HCT116 (cell line): ENCODE measurements at regions not wholly inside any gene's neighbourhood (a gene's known extent, or its start where the extent isn't known, plus 50 kb on each side); places are given as distances from the start of the nearest gene placed in this dataset.

Experiments used
- ATAC-seq: fragments of 200-7000 bp; cut with Tn5 transposase; 2 replicates; pipeline ENCODE4 v1.9.1; 2020; ENCODE audit warnings: mild to moderate bottlenecking, moderate library complexity
- BruUV-seq: library from RNA; stranded (reverse); fragments of 400-500 nt; replicated peaks from 2 replicates; lab custom pipeline; 2021; lab: Mats Ljungman, UMichigan
- CTCF ChIA-PET: fragments of 300-600 bp; sonication (Branson Sonifier 250); formaldehyde crosslinking; loops from one replicate; lab custom pipeline; 2021; ENCODE audit warnings: antibody characterized with exemption; lab: Charles Lee
- POLR2A ChIA-PET: fragments of 300-600, 350-600 bp; sonication (Branson Sonifier 250); formaldehyde crosslinking; loops from one replicate; lab custom pipeline; 2021; ENCODE audit warnings: antibody characterized with exemption; lab: Charles Lee
- RAD21 ChIA-PET, 2 experiments: fragments of 300-600 bp; sonication (Branson Sonifier 250); formaldehyde crosslinking; loops; one replicate each; lab custom pipeline; 2023; ENCODE audit warnings: low total read pairs in 2 of 2; ENCODE audit not compliant: uncharacterized antibody in 2 of 2, unreplicated experiment in 2 of 2, low non-redundant PET in 1 of 2; lab: Charles Lee
- DNase-seq: peaks from one replicate; pipeline ENCODE4 v3.0.0-alpha.2; 2010; ENCODE audit warnings: low read depth, low spot score
- H2AFZ ChIP-seq: fragments of 200-600 bp; shearing (Covaris generic), sonication (generic); 2 replicates; pipeline ENCODE4 v1.6.1; 2017; ENCODE audit warnings: low read depth, mixed run types, mixed read lengths, antibody characterized with exemption, low read length; ENCODE audit not compliant: poor library complexity, severe bottlenecking
- H3K27ac ChIP-seq: 2 replicates; pipeline ENCODE4 v1.5.1; 2012; ENCODE audit warnings: low read depth, low read length
- H3K27me3 ChIP-seq: fragments of 200-600 bp; sonication (generic); 2 replicates; pipeline ENCODE4 v1.6.1; 2016; ENCODE audit warnings: mixed run types, low read length, mixed read lengths; ENCODE audit not compliant: insufficient read depth
- H3K36me3 ChIP-seq, 2 experiments: fragments of 200-500 bp in 1 of 2; fragments of 200-600 bp in 1 of 2; sonication (Bioruptor generic) in 1 of 2; sonication (generic) in 1 of 2; 2 replicates each; pipeline versions ENCODE4 v1.5.1 to v1.6.1; 2014 to 2016; ENCODE audit warnings: low read length in 2 of 2, inconsistent platforms in 1 of 2, mixed read lengths in 1 of 2, mixed run types in 1 of 2; ENCODE audit not compliant: insufficient read depth in 2 of 2, control insufficient read depth in 1 of 2
- H3K4me1 ChIP-seq, 2 experiments: fragments of 200-600 bp in 1 of 2; sonication (generic) in 1 of 2; 2 replicates each; pipeline versions ENCODE4 v1.5.1 to v1.6.1; 2012 to 2017; ENCODE audit warnings: low read length in 2 of 2, inconsistent platforms in 1 of 2, mild to moderate bottlenecking in 1 of 2, mixed read lengths in 1 of 2, mixed run types in 1 of 2, moderate library complexity in 1 of 2; ENCODE audit not compliant: insufficient read depth in 2 of 2, control insufficient read depth in 1 of 2
- H3K4me2 ChIP-seq: fragments of 200-600 bp; sonication (generic); 2 replicates; pipeline ENCODE4 v1.6.1; 2017; ENCODE audit warnings: mixed run types, low read length, mixed read lengths
- H3K4me3 ChIP-seq, 2 experiments: fragments of 200-600 bp in 1 of 2; sonication (generic) in 1 of 2; replicated peaks in 1 of 2; 2 replicates each; pipeline ENCODE4 v1.5.1; 2011 to 2016; ENCODE audit warnings: low read length in 2 of 2, control low read depth in 1 of 2, low read depth in 1 of 2, mild to moderate bottlenecking in 1 of 2, mixed read lengths in 1 of 2, mixed run types in 1 of 2
- H3K79me2 ChIP-seq: fragments of 200-600 bp; sonication (generic); 2 replicates; pipeline ENCODE4 v1.6.1; 2017; ENCODE audit warnings: mild to moderate bottlenecking, mixed run types, low read length, moderate library complexity, mixed read lengths; ENCODE audit not compliant: insufficient read depth
- H3K9ac ChIP-seq: fragments of 200-600 bp; sonication (generic); 2 replicates; pipeline ENCODE4 v1.6.1; 2016; ENCODE audit warnings: low read length, mixed read lengths
- H3K9me2 ChIP-seq: fragments of 200-600 bp; sonication (generic), shearing (Covaris generic); 2 replicates; pipeline ENCODE4 v1.6.1; 2017; ENCODE audit warnings: mixed run types, mild to moderate bottlenecking, moderate library complexity; ENCODE audit not compliant: insufficient read depth
- H3K9me3 ChIP-seq, 2 experiments: fragments of 200-500 bp in 1 of 2; fragments of 200-600 bp in 1 of 2; sonication (Bioruptor generic) in 1 of 2; sonication (generic) in 1 of 2; 2 replicates each; pipeline ENCODE4 v1.6.1; 2014 to 2017; ENCODE audit warnings: low read length in 2 of 2, mixed read lengths in 2 of 2, inconsistent platforms in 1 of 2, low read depth in 1 of 2, mild to moderate bottlenecking in 1 of 2, mixed run types in 1 of 2, moderate library complexity in 1 of 2; ENCODE audit not compliant: control insufficient read depth in 1 of 2, insufficient read depth in 1 of 2
- H4K20me1 ChIP-seq: fragments of 200-600 bp; sonication (generic), shearing (Covaris generic); 2 replicates; pipeline ENCODE4 v1.6.1; 2017; ENCODE audit warnings: mixed run types, mild to moderate bottlenecking, moderate library complexity; ENCODE audit not compliant: insufficient read depth
- CBX3 ChIP-seq: IDR thresholded peaks from 2 replicates; pipeline ENCODE4 v1.6.1; 2012; ENCODE audit warnings: low read depth
- CEBPB ChIP-seq: IDR thresholded peaks from 2 replicates; pipeline ENCODE4 v1.6.1; 2012; ENCODE audit warnings: low read depth
- EGR1 ChIP-seq: IDR thresholded peaks from 2 replicates; pipeline ENCODE4 v1.6.1; 2012; ENCODE audit warnings: low read depth
- ELF1 ChIP-seq: IDR thresholded peaks from 2 replicates; pipeline ENCODE4 v1.6.1; 2012; ENCODE audit warnings: low read depth, borderline replicate concordance
- EZH2phosphoT487 ChIP-seq: fragments of 200-600 bp; IDR thresholded peaks from 2 replicates; pipeline ENCODE4 v1.6.1; 2018; ENCODE audit warnings: antibody characterized with exemption, borderline replicate concordance
- FOSL1 ChIP-seq: IDR thresholded peaks from 2 replicates; pipeline ENCODE4 v1.6.1; 2012; ENCODE audit warnings: low read depth
- RAD21 ChIP-seq: IDR thresholded peaks from 2 replicates; pipeline ENCODE4 v1.6.1; 2012; ENCODE audit warnings: low read depth, mild to moderate bottlenecking
- SIN3A ChIP-seq: IDR thresholded peaks from 2 replicates; pipeline ENCODE4 v1.6.1; 2012; ENCODE audit warnings: low read depth
- SP1 ChIP-seq: IDR thresholded peaks from 2 replicates; pipeline ENCODE4 v1.6.1; 2012; ENCODE audit warnings: low read depth
- SRF ChIP-seq: IDR thresholded peaks from 2 replicates; pipeline ENCODE4 v1.6.1; 2012; ENCODE audit warnings: low read depth
- TCF7L2 ChIP-seq: IDR thresholded peaks from 2 replicates; pipeline ENCODE4 v1.7.0; 2011; ENCODE audit warnings: borderline replicate concordance, inconsistent platforms; ENCODE audit not compliant: insufficient read depth, insufficient read length; ENCODE audit errors: extremely low read depth
- ZFX ChIP-seq: fragments of 450-650 bp; IDR thresholded peaks from 2 replicates; pipeline ENCODE4 v1.6.1; 2017
- ZNF274 ChIP-seq: fragments of 200-500 bp; sonication (Bioruptor generic); IDR thresholded peaks from 2 replicates; pipeline ENCODE4 v1.6.1; 2014; ENCODE audit warnings: mild to moderate bottlenecking, low read depth, low read length, inconsistent platforms
- intact Hi-C: fragments of 100-400 bp; cut with micrococcal nuclease; formaldehyde crosslinking; loops from 2 replicates; pipeline ENCODE4 v1.10.0; 2022
- TF ChIP-seq, protein P1 (sequence below): IDR thresholded peaks from 2 replicates; pipeline ENCODE4 v1.6.1; 2011; ENCODE audit warnings: mild to moderate bottlenecking, low read length, moderate library complexity; ENCODE audit not compliant: insufficient replicate concordance; ENCODE audit errors: extremely low read depth
- TF ChIP-seq, protein P2 (sequence below), 3 experiments: fragments of 200-600 bp in 1 of 3; sonication (generic) in 1 of 3; IDR thresholded peaks in 2 of 3; conservative IDR thresholded peaks in 1 of 3; 2 replicates each; pipeline ENCODE4 v1.5.1; 2012 to 2017; ENCODE audit warnings: low read depth in 2 of 3, low read length in 2 of 3, antibody characterized with exemption in 1 of 3, borderline replicate concordance in 1 of 3, control low read depth in 1 of 3, mild to moderate bottlenecking in 1 of 3, mixed read lengths in 1 of 3, mixed run types in 1 of 3, moderate library complexity in 1 of 3; ENCODE audit not compliant: insufficient read depth in 1 of 3
- TF ChIP-seq, protein P3 (sequence below): IDR thresholded peaks from 2 replicates; pipeline ENCODE4 v1.6.1; 2012
- TF ChIP-seq, protein P4 (sequence below): IDR thresholded peaks from 2 replicates; pipeline ENCODE4 v1.6.1; 2012; ENCODE audit warnings: low read depth
- TF ChIP-seq, protein P5 (sequence below): IDR thresholded peaks from 2 replicates; pipeline ENCODE4 v1.6.1; 2012

DNA sequence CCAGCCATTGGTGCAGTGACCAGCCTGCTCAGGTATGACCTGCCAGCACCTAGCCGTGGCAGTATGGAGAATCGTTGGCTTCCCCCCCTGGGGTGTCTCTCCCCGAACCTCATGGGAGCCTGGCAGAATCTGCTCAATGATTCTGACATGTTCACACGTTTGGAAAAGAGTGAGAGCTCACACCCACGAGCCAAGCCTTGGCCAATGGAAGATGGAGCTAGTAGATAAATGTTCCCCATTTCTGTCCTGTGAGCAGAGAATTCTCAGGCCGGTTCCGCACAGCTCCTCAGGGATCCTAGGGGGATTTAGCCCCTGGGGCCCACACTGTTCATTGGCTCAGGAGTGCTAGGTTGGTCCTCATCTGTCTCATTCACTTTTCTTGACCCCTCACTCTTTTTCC is 128.4 kb downstream of the RCN1 start:
- no peaks in the 10 kb centered on the region for H3K9me2 ChIP-seq
- H3K4me3 ChIP-seq, result no peak overlapping the region
- CTCF ChIA-PET, result interaction anchor here (1.2 kb wide), 1 partner anchor 13 kb away, joined by 7 read pairs; no protein-coding TSS in a partner anchor
- ATAC-seq (no peak), DNase-seq (no peak)
- intact Hi-C loops, result no loop called here
- H3K27me3 ChIP-seq, result peaks cover 8% of the 10 kb centered on the region; the same call in 1 of the 2 replicates
- TF ChIP-seq EZH2phosphoT487, result no peak
- no peak for TF ChIP-seq ELF1
- no peak for TF ChIP-seq EGR1
- no peak for TF ChIP-seq CEBPB
- TF ChIP-seq, protein P1, sequence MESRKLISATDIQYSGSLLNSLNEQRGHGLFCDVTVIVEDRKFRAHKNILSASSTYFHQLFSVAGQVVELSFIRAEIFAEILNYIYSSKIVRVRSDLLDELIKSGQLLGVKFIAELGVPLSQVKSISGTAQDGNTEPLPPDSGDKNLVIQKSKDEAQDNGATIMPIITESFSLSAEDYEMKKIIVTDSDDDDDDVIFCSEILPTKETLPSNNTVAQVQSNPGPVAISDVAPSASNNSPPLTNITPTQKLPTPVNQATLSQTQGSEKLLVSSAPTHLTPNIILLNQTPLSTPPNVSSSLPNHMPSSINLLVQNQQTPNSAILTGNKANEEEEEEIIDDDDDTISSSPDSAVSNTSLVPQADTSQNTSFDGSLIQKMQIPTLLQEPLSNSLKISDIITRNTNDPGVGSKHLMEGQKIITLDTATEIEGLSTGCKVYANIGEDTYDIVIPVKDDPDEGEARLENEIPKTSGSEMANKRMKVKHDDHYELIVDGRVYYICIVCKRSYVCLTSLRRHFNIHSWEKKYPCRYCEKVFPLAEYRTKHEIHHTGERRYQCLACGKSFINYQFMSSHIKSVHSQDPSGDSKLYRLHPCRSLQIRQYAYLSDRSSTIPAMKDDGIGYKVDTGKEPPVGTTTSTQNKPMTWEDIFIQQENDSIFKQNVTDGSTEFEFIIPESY, result no peak
- no peak for TF ChIP-seq RAD21
- TF ChIP-seq, protein P2, sequence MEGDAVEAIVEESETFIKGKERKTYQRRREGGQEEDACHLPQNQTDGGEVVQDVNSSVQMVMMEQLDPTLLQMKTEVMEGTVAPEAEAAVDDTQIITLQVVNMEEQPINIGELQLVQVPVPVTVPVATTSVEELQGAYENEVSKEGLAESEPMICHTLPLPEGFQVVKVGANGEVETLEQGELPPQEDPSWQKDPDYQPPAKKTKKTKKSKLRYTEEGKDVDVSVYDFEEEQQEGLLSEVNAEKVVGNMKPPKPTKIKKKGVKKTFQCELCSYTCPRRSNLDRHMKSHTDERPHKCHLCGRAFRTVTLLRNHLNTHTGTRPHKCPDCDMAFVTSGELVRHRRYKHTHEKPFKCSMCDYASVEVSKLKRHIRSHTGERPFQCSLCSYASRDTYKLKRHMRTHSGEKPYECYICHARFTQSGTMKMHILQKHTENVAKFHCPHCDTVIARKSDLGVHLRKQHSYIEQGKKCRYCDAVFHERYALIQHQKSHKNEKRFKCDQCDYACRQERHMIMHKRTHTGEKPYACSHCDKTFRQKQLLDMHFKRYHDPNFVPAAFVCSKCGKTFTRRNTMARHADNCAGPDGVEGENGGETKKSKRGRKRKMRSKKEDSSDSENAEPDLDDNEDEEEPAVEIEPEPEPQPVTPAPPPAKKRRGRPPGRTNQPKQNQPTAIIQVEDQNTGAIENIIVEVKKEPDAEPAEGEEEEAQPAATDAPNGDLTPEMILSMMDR (IDR thresholded peaks at IDR 0.05 in 2 of 3, conservative IDR thresholded peaks at IDR 0.05 in 1 of 3; ENCODE audit: borderline replicate concordance in 1 of 3, insufficient read depth in 1 of 3, low read depth in 2 of 3, low read length in 2 of 3), result no peak
- TF ChIP-seq, protein P3, sequence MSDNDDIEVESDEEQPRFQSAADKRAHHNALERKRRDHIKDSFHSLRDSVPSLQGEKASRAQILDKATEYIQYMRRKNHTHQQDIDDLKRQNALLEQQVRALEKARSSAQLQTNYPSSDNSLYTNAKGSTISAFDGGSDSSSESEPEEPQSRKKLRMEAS, result no peak
- TF ChIP-seq SRF, result no peak
- TF ChIP-seq, protein P4, sequence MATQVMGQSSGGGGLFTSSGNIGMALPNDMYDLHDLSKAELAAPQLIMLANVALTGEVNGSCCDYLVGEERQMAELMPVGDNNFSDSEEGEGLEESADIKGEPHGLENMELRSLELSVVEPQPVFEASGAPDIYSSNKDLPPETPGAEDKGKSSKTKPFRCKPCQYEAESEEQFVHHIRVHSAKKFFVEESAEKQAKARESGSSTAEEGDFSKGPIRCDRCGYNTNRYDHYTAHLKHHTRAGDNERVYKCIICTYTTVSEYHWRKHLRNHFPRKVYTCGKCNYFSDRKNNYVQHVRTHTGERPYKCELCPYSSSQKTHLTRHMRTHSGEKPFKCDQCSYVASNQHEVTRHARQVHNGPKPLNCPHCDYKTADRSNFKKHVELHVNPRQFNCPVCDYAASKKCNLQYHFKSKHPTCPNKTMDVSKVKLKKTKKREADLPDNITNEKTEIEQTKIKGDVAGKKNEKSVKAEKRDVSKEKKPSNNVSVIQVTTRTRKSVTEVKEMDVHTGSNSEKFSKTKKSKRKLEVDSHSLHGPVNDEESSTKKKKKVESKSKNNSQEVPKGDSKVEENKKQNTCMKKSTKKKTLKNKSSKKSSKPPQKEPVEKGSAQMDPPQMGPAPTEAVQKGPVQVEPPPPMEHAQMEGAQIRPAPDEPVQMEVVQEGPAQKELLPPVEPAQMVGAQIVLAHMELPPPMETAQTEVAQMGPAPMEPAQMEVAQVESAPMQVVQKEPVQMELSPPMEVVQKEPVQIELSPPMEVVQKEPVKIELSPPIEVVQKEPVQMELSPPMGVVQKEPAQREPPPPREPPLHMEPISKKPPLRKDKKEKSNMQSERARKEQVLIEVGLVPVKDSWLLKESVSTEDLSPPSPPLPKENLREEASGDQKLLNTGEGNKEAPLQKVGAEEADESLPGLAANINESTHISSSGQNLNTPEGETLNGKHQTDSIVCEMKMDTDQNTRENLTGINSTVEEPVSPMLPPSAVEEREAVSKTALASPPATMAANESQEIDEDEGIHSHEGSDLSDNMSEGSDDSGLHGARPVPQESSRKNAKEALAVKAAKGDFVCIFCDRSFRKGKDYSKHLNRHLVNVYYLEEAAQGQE, result no peak
- no peak for TF ChIP-seq FOSL1
- TF ChIP-seq ZFX, result no peak
- no peak for TF ChIP-seq SIN3A
- no peak for TF ChIP-seq CBX3
- no peak for TF ChIP-seq SP1
- TF ChIP-seq ZNF274, result no peak
- TF ChIP-seq TCF7L2, result no peak
- TF ChIP-seq, protein P5, sequence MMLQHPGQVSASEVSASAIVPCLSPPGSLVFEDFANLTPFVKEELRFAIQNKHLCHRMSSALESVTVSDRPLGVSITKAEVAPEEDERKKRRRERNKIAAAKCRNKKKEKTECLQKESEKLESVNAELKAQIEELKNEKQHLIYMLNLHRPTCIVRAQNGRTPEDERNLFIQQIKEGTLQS, result no peak
- no peaks in the 10 kb centered on the region for H3K4me1 ChIP-seq
- H3K4me2 ChIP-seq, result no peak overlapping the region
- H3K9ac ChIP-seq, result no peak overlapping the region
- H2AFZ ChIP-seq, result no peak overlapping the region
- no peaks in the 10 kb centered on the region for H4K20me1 ChIP-seq
- BruUV-seq, result no TSS peak
- H3K27ac ChIP-seq, result no peak overlapping the region
- RAD21 ChIA-PET, result no interaction called here
- no peaks in the 10 kb centered on the region for H3K79me2 ChIP-seq
- H3K36me3 ChIP-seq, result no peaks in the 10 kb centered on the region
- no peaks in the 10 kb centered on the region for H3K9me3 ChIP-seq
- POLR2A ChIA-PET, result no interaction called here
